ENCODE measurements at regions not wholly inside any gene's neighbourhood (a gene's known extent, or its start where the extent isn't known, plus 50 kb on each side); places are given as distances from the start of the nearest gene placed in this dataset.
A peak's percentile ranks its signal among the peaks of the same experiment; 100 is the strongest.

GRCh38 chr16:64364894-64365293 lies 757.0 kb downstream of the CDH11 start:
- Histone ChIP-seq H3K4me1 (ENCODE audit: insufficient read depth, low read length) (peaks cover 31% of the 10 kb centered on the region), H3K4me3 (ENCODE audit: insufficient read depth, low read length) (no peak overlapping the region), H2AFZ (ENCODE audit: low read length) (no peak overlapping the region), H3K79me2 (ENCODE audit: insufficient read depth, low read length) (no peaks in the 10 kb centered on the region), H3K27ac (ENCODE audit: low read depth, low read length) (peak overlapping the region; percentile 34), H3K36me3 (ENCODE audit: insufficient read depth, low read length) (no peaks in the 10 kb centered on the region), H3K9me3 (ENCODE audit: low read depth, low read length) (no peaks in the 10 kb centered on the region), H3K27me3 (ENCODE audit: insufficient read depth, low read length) (no peaks in the 10 kb centered on the region), H4K20me1 (ENCODE audit: insufficient read depth, low read length) (no peaks in the 10 kb centered on the region), H3K4me2 (ENCODE audit: insufficient read depth, low read length) (no peak overlapping the region)
- DNase-seq (ENCODE audit: insufficient read length, low spot score, missing footprints), result no peak
- TF ChIP-seq CTCF (IDR thresholded peaks at IDR 0.05; ENCODE audit: extremely low read depth, low read depth, low read length), result no peak

- Histone ChIP-seq H3K27ac (ENCODE audit: low read depth, low read length) (no peak overlapping the region), H3K4me1 (ENCODE audit: insufficient read depth, low read length) (peaks cover 31% of the 10 kb centered on the region), H3K4me3 (ENCODE audit: insufficient read depth, low read length) (no peak overlapping the region), H4K20me1 (ENCODE audit: insufficient read depth, low read length) (no peaks in the 10 kb centered on the region), H3K27me3 (ENCODE audit: insufficient read depth, low read length) (no peaks in the 10 kb centered on the region), H2AFZ (ENCODE audit: low read length) (no peak overlapping the region), H3K36me3 (ENCODE audit: insufficient read depth, low read length) (no peaks in the 10 kb centered on the region), H3K9me3 (ENCODE audit: low read depth, low read length) (no peaks in the 10 kb centered on the region), H3K4me2 (ENCODE audit: insufficient read depth, low read length) (no peak overlapping the region), H3K79me2 (ENCODE audit: insufficient read depth, low read length) (no peaks in the 10 kb centered on the region)
- TF ChIP-seq CTCF (IDR thresholded peaks at IDR 0.05; ENCODE audit: extremely low read depth, low read depth, low read length), result no peak
- DNase-seq (ENCODE audit: insufficient read length, low spot score, missing footprints), result no peak
Measured at GRCh38 chr16:64364416-64364815, 757.4 kb downstream of the CDH11 start.

- TF ChIP-seq CTCF (IDR thresholded peaks at IDR 0.05; ENCODE audit: extremely low read depth, low read depth, low read length), result no peak
- H3K79me2 ChIP-seq (ENCODE audit: insufficient read depth, low read length), result no peaks in the 10 kb centered on the region
Measured at GRCh38 chr16:64364016-64364415, 757.8 kb downstream of the CDH11 start.

GRCh38 chr16:64363039-64363438 lies 758.8 kb downstream of the CDH11 start:
- H2AFZ ChIP-seq (ENCODE audit: low read length), result no peak overlapping the region
- H3K27me3 ChIP-seq (ENCODE audit: insufficient read depth, low read length), result no peaks in the 10 kb centered on the region
- no peak for DNase-seq (ENCODE audit: insufficient read length, low spot score, missing footprints)
- H3K4me1 ChIP-seq (ENCODE audit: insufficient read depth, low read length), result peaks cover 31% of the 10 kb centered on the region
- no peaks in the 10 kb centered on the region for H3K79me2 ChIP-seq (ENCODE audit: insufficient read depth, low read length)
- H3K9me3 ChIP-seq (ENCODE audit: low read depth, low read length), result no peaks in the 10 kb centered on the region
- H3K4me2 ChIP-seq (ENCODE audit: insufficient read depth, low read length), result no peak overlapping the region
- no peak overlapping the region for H3K27ac ChIP-seq (ENCODE audit: low read depth, low read length)
- H3K4me3 ChIP-seq (ENCODE audit: insufficient read depth, low read length), result no peak overlapping the region
- H3K36me3 ChIP-seq (ENCODE audit: insufficient read depth, low read length), result no peaks in the 10 kb centered on the region
- H4K20me1 ChIP-seq (ENCODE audit: insufficient read depth, low read length), result no peaks in the 10 kb centered on the region
- TF ChIP-seq CTCF (IDR thresholded peaks at IDR 0.05; ENCODE audit: extremely low read depth, low read depth, low read length), result no peak

More at GRCh38 chr16:64364016-64364415, 757.8 kb downstream of the CDH11 start:
- no peak overlapping the region for H3K4me2 ChIP-seq (ENCODE audit: insufficient read depth, low read length)
- H3K27me3 ChIP-seq (ENCODE audit: insufficient read depth, low read length), result no peaks in the 10 kb centered on the region
- DNase-seq (ENCODE audit: insufficient read length, low spot score, missing footprints), result no peak
- H3K27ac ChIP-seq (ENCODE audit: low read depth, low read length), result no peak overlapping the region
- peaks cover 31% of the 10 kb centered on the region for H3K4me1 ChIP-seq (ENCODE audit: insufficient read depth, low read length)
- no peak overlapping the region for H3K4me3 ChIP-seq (ENCODE audit: insufficient read depth, low read length)
- H3K9me3 ChIP-seq (ENCODE audit: low read depth, low read length), result no peaks in the 10 kb centered on the region
- no peak overlapping the region for H2AFZ ChIP-seq (ENCODE audit: low read length)
- H4K20me1 ChIP-seq (ENCODE audit: insufficient read depth, low read length), result no peaks in the 10 kb centered on the region
- no peaks in the 10 kb centered on the region for H3K36me3 ChIP-seq (ENCODE audit: insufficient read depth, low read length)

All from osteoblast (primary cell).